Heart left ventricle (tissue), 16 donors: ENCODE measurements at regions not wholly inside any gene's neighbourhood (a gene's known extent, or its start where the extent isn't known, plus 50 kb on each side); places are given as distances from the start of the nearest gene placed in this dataset.
"Not testable (repeated sequence)": the region's sequence is repeated elsewhere in the genome, so short reads cannot be mapped to it uniquely, and the experiment has no call there.

ENCODE experiments used
- ATAC-seq, 4 donors: fragments of 200-7000 bp; cut with Tn5 transposase; one replicate each; pipeline ENCODE4 v1.9.1; 2020 to 2022; ENCODE audit warnings: moderate library complexity in 4 of 4, mild to moderate bottlenecking in 3 of 4, moderate number of reproducible peaks in 1 of 4
- DNase-seq, 5 donors: peaks; one replicate each; pipeline ENCODE4 v3.0.0-alpha.2; 2020
- H3K27ac ChIP-seq, 12 donors: fragments of 200-600 bp; sonication (generic) in 4 of 12; one replicate each; pipeline versions ENCODE4 v1.5.0 to v1.8.0; 2016 to 2022; ENCODE audit warnings: mild to moderate bottlenecking in 2 of 12
- H3K27me3 ChIP-seq, 9 donors: fragments of 200-600 bp; sonication (generic) in 2 of 9; one replicate each; pipeline versions ENCODE4 v1.5.1 to v1.8.0; 2016 to 2022; ENCODE audit warnings: mild to moderate bottlenecking in 3 of 9
- H3K36me3 ChIP-seq, 9 donors: fragments of 200-600 bp; sonication (generic) in 2 of 9; one replicate each; pipeline versions ENCODE4 v1.5.0 to v1.8.0; 2018 to 2022; ENCODE audit warnings: mild to moderate bottlenecking in 2 of 9
- H3K4me1 ChIP-seq, 12 donors: fragments of 200-600 bp; sonication (generic) in 4 of 12; one replicate each; pipeline versions ENCODE4 v1.5.0 to v1.8.0; 2016 to 2022; ENCODE audit warnings: mild to moderate bottlenecking in 3 of 12
- H3K4me3 ChIP-seq, 12 donors: fragments of 200-600 bp; sonication (generic) in 4 of 12; one replicate each; pipeline versions ENCODE4 v1.5.0 to v1.8.0; 2017 to 2022; ENCODE audit warnings: mild to moderate bottlenecking in 9 of 12, moderate library complexity in 4 of 12
- H3K9me3 ChIP-seq, 12 donors: fragments of 200-600 bp; sonication (generic) in 4 of 12; one replicate each; pipeline versions ENCODE4 v1.5.0 to v1.8.0; 2016 to 2022; ENCODE audit warnings: mild to moderate bottlenecking in 1 of 12
- CTCF ChIP-seq, 12 donors: fragments of 200-600 bp; sonication (generic) in 4 of 12; IDR thresholded peaks; one replicate each; pipeline versions ENCODE4 v1.5.0 to v1.8.0; 2018 to 2022; ENCODE audit warnings: antibody characterized with exemption in 12 of 12, mild to moderate bottlenecking in 5 of 12
- POLR2A ChIP-seq, 2 donors: fragments of 450-650 bp; IDR thresholded peaks; one replicate each; pipeline ENCODE4 v1.6.1; 2017; ENCODE audit warnings: antibody characterized with exemption in 2 of 2, mild to moderate bottlenecking in 2 of 2, moderate library complexity in 2 of 2
- WGBS, 4 donors: extraction: QIAGEN DNeasy Blood & Tissue Kit in 2 of 4; methylation state at CpG; one replicate each; pipeline versions ENCODE4 v1.1.5 to v1.1.7; 2013 to 2018; 5-methylcytosine and 5-hydroxymethylcytosine counted together
- intact Hi-C, 10 donors: fragments of 100-400 bp; cut with DNase I; formaldehyde crosslinking; loops; one replicate each; pipeline versions ENCODE4 v1.11.1 to v1.14.2; 2022
- donor health status: ischemic (EF 13 %, LVEDD 7.1; RV severe dilation, severe dysfunction).
- donor health status: healthy with polysubstance abuse.
- donor health status: DM: no; HTN: yes; CAD: no.
- donor health status: DM: no; HTN: no; CAD: no.
- donor health status: ischemic (EF 25% LVEDD 6.9; RV normal size, moderate dysfunction).
- donor health status: ischemic (EF 25% LVEDD 5.7; RV mildly dilated, moderate dysfunction).
- donor health status: healthy.
- donor health status: DM: yes; HTN: yes; CAD: no.
- donor health status: ischemic (EF 35%, LVEDD 5.7; RV mildly dilated, moderate dysfunction).
- donor health status: nonischemic (EF 11% LVEDD 7.7; RV severe dilation, severe dysfunction).
- donor health status: DM: yes; HTN: yes; CAD: no.
- donor health status: PGD.
- donor health status: ischemic (EF 29% LVEDD 5.4; RV normal size, mild dysfunction).
- donor health status: nonischemic (EF 23%, LVEDD 6.1; RV moderate dilation, normal function).

GRCh38 chr4:82271915-82272480 is 101.8 kb downstream of the HNRNPD start:
- not testable (repeated sequence) for ATAC-seq, H3K4me3 ChIP-seq, H3K27ac ChIP-seq, H3K27me3 ChIP-seq, H3K9me3 ChIP-seq, H3K4me1 ChIP-seq, H3K36me3 ChIP-seq, DNase-seq
- intact Hi-C loops = loop anchor here in 1 of 10 donors (5.0 kb wide), 1 partner anchor 810 kb away; no protein-coding TSS in a partner anchor
- WGBS, 4 donors = 62 to 75% (median 73%) methylated on average over 6 to 9 of the region's 9 CpGs

GRCh38 chr4:82268826-82269193 is 105.0 kb downstream of the HNRNPD start:
- ATAC-seq (no peak), DNase-seq (no peak)
- no peak overlapping the region for H3K27ac ChIP-seq
- no peak overlapping the region for H3K4me3 ChIP-seq
- intact Hi-C loops = loop anchor here (1.0 to 10.0 kb wide), 8 partner anchors 424 to 864 kb away; no protein-coding TSS in a partner anchor
- 57 to 61% (median 58%) methylated on average over 3 of the region's 3 CpGs for WGBS, 4 donors
- H3K36me3 ChIP-seq = no peaks in the 10 kb centered on the region
- H3K4me1 ChIP-seq = peaks cover 0 to 8% (median 0%) of the 10 kb centered on the region in 12 donors
- peak in 2 of 12 donors; percentile 3 to 10 for TF ChIP-seq CTCF (IDR thresholded peaks at IDR 0.05)
- no peak for TF ChIP-seq POLR2A (IDR thresholded peaks at IDR 0.05)
- H3K27me3 ChIP-seq = peaks cover 0 to 3% (median 0%) of the 10 kb centered on the region in 9 donors
- H3K9me3 ChIP-seq = no peaks in the 10 kb centered on the region

GRCh38 chr4:82268050-82268825 is 105.6 kb downstream of the HNRNPD start:
- intact Hi-C loops = loop anchor here (1.0 to 10.0 kb wide), 8 partner anchors 423 to 863 kb away; no protein-coding TSS in a partner anchor
- WGBS, 4 donors = 39 to 43% (median 41%) methylated on average over 4 of the region's 4 CpGs
- peak; percentile 37 to 69 (median 40) for DNase-seq
- H3K36me3 ChIP-seq = no peaks in the 10 kb centered on the region
- peaks cover 0 to 8% (median 0%) of the 10 kb centered on the region in 12 donors for H3K4me1 ChIP-seq
- ATAC-seq = peak; percentile 90 to 98 (median 96)
- peak overlapping the region in 2 of 12 donors; percentile 15 to 25 for H3K4me3 ChIP-seq
- TF ChIP-seq CTCF (IDR thresholded peaks at IDR 0.05) (peak; percentile 50 to 78 (median 70)), POLR2A (IDR thresholded peaks at IDR 0.05) (no peak)
- no peaks in the 10 kb centered on the region for H3K9me3 ChIP-seq
- peaks cover 0 to 3% (median 0%) of the 10 kb centered on the region in 9 donors for H3K27me3 ChIP-seq
- peak overlapping the region in 1 of 12 donors; percentile 75 for H3K27ac ChIP-seq

GRCh38 chr4:82267506-82267905 is 106.3 kb downstream of the HNRNPD start:
- Histone ChIP-seq H3K4me1 (peaks cover 0 to 8% (median 0%) of the 10 kb centered on the region in 12 donors), H3K27me3 (peaks cover 0 to 3% (median 0%) of the 10 kb centered on the region in 9 donors), H3K9me3 (no peaks in the 10 kb centered on the region), H3K36me3 (no peaks in the 10 kb centered on the region), H3K27ac (peak overlapping the region in 1 of 12 donors; percentile 75), H3K4me3 (no peak overlapping the region)
- ATAC-seq (no peak), DNase-seq (no peak)
- no peak for TF ChIP-seq CTCF (IDR thresholded peaks at IDR 0.05)
- TF ChIP-seq POLR2A (IDR thresholded peaks at IDR 0.05) = no peak
- WGBS, 4 donors = 74 to 89% (median 85%) methylated on average over 4 of the region's 4 CpGs
- intact Hi-C loops = loop anchor here in 8 of 10 donors (5.0 to 10.0 kb wide), 5 partner anchors 423 to 860 kb away; no protein-coding TSS in a partner anchor
